Panc1 (cell line): ENCODE measurements at regions not wholly inside any gene's neighbourhood (a gene's known extent, or its start where the extent isn't known, plus 50 kb on each side); places are given as distances from the start of the nearest gene placed in this dataset.

Experiments used
- CTCF ChIP-seq: fragments of 450-650 bp; IDR thresholded peaks from 2 replicates; pipeline ENCODE4 v1.5.1; 2017; ENCODE audit warnings: mild to moderate bottlenecking
- REST ChIP-seq, 2 experiments: IDR thresholded peaks; 2 replicates each; pipeline ENCODE4 v1.6.1; 2011 to 2012; ENCODE audit warnings: low read depth in 2 of 2, control low read depth in 1 of 2, low read length in 1 of 2, mild to moderate bottlenecking in 1 of 2, moderate library complexity in 1 of 2; ENCODE audit not compliant: insufficient read depth in 1 of 2

- TF ChIP-seq CTCF: no peak
- no peak for TF ChIP-seq REST (IDR thresholded peaks at IDR 0.05; ENCODE audit: insufficient read depth in 1 of 2, low read depth in 2 of 2, low read length in 1 of 2)
These were observed 314.8 kb downstream of the BCHE start for GRCh38 chr3:165522386-165522785.
